ENCODE measurements at regions not wholly inside any gene's neighbourhood (a gene's known extent, or its start where the extent isn't known, plus 50 kb on each side); places are given as distances from the start of the nearest gene placed in this dataset.

DNA sequence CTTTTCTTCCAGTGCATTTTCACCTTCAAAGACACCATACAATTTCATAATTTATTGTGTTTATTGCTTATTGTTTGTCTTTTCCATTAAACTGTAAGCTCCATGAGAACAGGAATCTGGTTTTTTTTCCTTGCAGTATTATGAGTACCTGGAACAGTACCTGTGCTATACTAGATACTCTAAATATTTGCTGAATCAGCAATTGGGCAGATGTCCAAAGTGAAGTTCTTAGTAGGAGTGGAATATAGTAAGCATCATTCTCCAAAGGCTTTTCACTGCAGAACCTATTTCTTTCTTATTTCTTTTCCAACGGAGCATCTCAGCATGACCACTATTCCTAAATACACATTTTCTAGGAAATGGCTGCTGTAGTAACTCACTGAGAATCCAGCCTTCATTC, 269.0 kb upstream of the CCL2 start:
- DNase-seq = no peak
- Histone ChIP-seq H3K9me3 (replicated peaks; ENCODE audit: insufficient read depth, low read length) (no peaks in the 10 kb centered on the region), H3K79me2 (ENCODE audit: low read length) (no peaks in the 10 kb centered on the region), H3K4me3 (ENCODE audit: low read length) (no peak overlapping the region), H3K9me2 (replicated peaks; ENCODE audit: insufficient read depth, low read length) (no peaks in the 10 kb centered on the region), H3K4me2 (ENCODE audit: low read depth, low read length) (no peak overlapping the region), H3K36me3 (replicated peaks; ENCODE audit: insufficient read depth, low read length) (no peaks in the 10 kb centered on the region), H4K20me1 (ENCODE audit: insufficient read depth, low read length) (no peaks in the 10 kb centered on the region), H2AFZ (ENCODE audit: low read length) (no peak overlapping the region), H3K27me3 (replicated peaks; ENCODE audit: insufficient read depth, low read length) (no peaks in the 10 kb centered on the region), H3F3A (ENCODE audit: insufficient read depth, low read length) (no peaks in the 10 kb centered on the region), H3K4me1 (ENCODE audit: low read length) (no peaks in the 10 kb centered on the region), H3K9ac (ENCODE audit: low read length) (no peak overlapping the region), H3K27ac (ENCODE audit: low read length) (no peak overlapping the region)
- no peak for TF ChIP-seq EZH2phosphoT487 (IDR thresholded peaks at IDR 0.05; ENCODE audit: low read length)

DNA sequence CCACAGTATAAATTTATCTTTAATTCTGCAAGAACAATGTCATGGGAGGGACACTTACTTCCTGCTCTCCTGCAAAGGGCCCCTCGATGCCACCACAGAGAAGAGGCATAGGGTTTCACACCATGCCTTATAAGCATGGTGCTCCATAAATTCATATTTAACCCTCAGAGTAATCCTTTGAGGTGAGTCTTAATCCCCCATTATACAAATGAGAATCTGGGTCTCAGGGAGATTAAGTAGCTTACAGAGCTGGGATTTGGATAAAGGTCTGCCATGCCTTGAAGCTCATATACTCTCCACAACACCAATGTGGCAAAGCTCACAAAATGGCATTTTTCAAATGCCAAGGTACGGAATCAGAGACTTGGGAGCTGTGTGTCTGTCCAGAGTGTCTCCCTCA, 268.5 kb upstream of the CCL2 start:
- Histone ChIP-seq H3K9me2 (replicated peaks; ENCODE audit: insufficient read depth, low read length) (no peaks in the 10 kb centered on the region), H3K4me3 (ENCODE audit: low read length) (no peak overlapping the region), H3K36me3 (replicated peaks; ENCODE audit: insufficient read depth, low read length) (no peaks in the 10 kb centered on the region), H3K9ac (ENCODE audit: low read length) (no peak overlapping the region), H3K79me2 (ENCODE audit: low read length) (no peaks in the 10 kb centered on the region), H3K27me3 (replicated peaks; ENCODE audit: insufficient read depth, low read length) (no peaks in the 10 kb centered on the region), H2AFZ (ENCODE audit: low read length) (no peak overlapping the region), H3K4me1 (ENCODE audit: low read length) (no peaks in the 10 kb centered on the region), H3K9me3 (replicated peaks; ENCODE audit: insufficient read depth, low read length) (no peaks in the 10 kb centered on the region), H4K20me1 (ENCODE audit: insufficient read depth, low read length) (no peaks in the 10 kb centered on the region), H3K4me2 (ENCODE audit: low read depth, low read length) (no peak overlapping the region), H3F3A (ENCODE audit: insufficient read depth, low read length) (no peaks in the 10 kb centered on the region), H3K27ac (ENCODE audit: low read length) (no peak overlapping the region)
- no peak for TF ChIP-seq EZH2phosphoT487 (IDR thresholded peaks at IDR 0.05; ENCODE audit: low read length)
- TF ChIP-seq EZH2 (optimal IDR thresholded peaks at IDR 0.05; ENCODE audit: low read depth, low read length) = no peak
- TF ChIP-seq, protein P1, sequence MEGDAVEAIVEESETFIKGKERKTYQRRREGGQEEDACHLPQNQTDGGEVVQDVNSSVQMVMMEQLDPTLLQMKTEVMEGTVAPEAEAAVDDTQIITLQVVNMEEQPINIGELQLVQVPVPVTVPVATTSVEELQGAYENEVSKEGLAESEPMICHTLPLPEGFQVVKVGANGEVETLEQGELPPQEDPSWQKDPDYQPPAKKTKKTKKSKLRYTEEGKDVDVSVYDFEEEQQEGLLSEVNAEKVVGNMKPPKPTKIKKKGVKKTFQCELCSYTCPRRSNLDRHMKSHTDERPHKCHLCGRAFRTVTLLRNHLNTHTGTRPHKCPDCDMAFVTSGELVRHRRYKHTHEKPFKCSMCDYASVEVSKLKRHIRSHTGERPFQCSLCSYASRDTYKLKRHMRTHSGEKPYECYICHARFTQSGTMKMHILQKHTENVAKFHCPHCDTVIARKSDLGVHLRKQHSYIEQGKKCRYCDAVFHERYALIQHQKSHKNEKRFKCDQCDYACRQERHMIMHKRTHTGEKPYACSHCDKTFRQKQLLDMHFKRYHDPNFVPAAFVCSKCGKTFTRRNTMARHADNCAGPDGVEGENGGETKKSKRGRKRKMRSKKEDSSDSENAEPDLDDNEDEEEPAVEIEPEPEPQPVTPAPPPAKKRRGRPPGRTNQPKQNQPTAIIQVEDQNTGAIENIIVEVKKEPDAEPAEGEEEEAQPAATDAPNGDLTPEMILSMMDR (IDR thresholded peaks at IDR 0.05; ENCODE audit: low read length) = no peak
- no peak for DNase-seq

DNA sequence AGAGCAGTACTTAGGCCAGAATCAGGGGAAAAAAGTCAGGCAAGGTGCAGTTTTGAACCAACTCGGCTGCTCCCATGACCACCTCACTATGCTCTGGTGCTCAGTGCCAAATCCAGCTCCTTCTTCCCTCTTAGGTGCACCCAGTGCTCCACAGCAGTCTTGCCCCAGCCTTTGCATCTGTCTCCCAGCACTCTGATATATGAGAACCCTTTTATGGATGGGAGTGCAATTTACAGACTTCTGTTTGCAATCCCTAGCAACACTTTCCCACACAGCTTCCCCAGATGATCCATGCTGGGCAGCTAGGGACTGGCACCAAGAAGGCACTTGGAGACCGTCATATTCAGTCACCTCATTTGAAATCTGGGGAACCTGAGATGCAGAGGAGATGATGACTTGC, 267.9 kb upstream of the CCL2 start:
- Histone ChIP-seq H3K9me2 (replicated peaks; ENCODE audit: insufficient read depth, low read length) (no peaks in the 10 kb centered on the region), H3K27ac (ENCODE audit: low read length) (no peak overlapping the region), H4K20me1 (ENCODE audit: insufficient read depth, low read length) (no peaks in the 10 kb centered on the region), H2AFZ (ENCODE audit: low read length) (no peak overlapping the region), H3K79me2 (ENCODE audit: low read length) (no peaks in the 10 kb centered on the region), H3K36me3 (replicated peaks; ENCODE audit: insufficient read depth, low read length) (no peaks in the 10 kb centered on the region), H3K4me2 (ENCODE audit: low read depth, low read length) (no peak overlapping the region), H3F3A (ENCODE audit: insufficient read depth, low read length) (no peaks in the 10 kb centered on the region), H3K27me3 (replicated peaks; ENCODE audit: insufficient read depth, low read length) (no peaks in the 10 kb centered on the region), H3K9ac (ENCODE audit: low read length) (no peak overlapping the region), H3K4me1 (ENCODE audit: low read length) (no peaks in the 10 kb centered on the region), H3K4me3 (ENCODE audit: low read length) (no peak overlapping the region), H3K9me3 (replicated peaks; ENCODE audit: insufficient read depth, low read length) (no peaks in the 10 kb centered on the region)
- DNase-seq = no peak
- TF ChIP-seq EZH2 (optimal IDR thresholded peaks at IDR 0.05; ENCODE audit: low read depth, low read length) = no peak

DNA sequence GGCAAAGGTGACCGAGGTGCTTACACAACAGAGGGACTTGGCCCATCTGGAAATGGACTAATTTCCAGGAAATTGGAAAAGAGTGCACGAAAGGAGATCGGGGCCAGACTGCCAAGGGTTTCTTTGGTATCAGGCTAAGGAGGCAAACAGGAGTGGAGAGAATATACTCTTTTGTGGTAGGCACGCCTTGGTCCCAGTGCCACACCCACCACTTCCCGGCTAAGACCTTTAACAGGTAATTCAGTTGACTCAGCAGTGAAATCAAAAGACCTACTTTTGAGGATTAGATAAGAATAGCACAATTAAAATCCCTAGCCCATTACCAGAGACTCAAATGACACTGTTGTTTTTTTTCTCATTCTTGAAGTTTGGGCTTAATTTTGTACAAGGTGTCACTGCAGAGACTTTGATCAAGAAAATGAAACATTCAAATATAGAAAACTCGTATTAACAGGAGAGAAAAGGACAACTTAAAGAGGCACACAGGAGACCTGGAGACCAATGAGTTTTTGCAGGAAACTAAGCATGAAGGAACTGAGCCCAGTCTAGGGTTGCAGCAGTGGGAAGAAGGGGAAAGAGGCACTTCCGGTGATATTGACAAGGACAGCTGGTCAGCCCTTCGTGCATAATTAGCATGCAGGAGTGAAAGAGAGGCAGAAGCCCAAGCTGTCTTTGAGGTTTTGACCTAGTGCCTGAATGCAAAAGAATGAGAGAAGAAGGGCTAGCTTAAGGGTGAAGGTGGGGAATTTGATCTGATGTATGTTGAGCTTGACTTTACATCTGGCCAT, 265.5 kb upstream of the CCL2 start:
- TF ChIP-seq EZH2 (optimal IDR thresholded peaks at IDR 0.05; ENCODE audit: low read depth, low read length) (no peak), EZH2phosphoT487 (IDR thresholded peaks at IDR 0.05; ENCODE audit: low read length) (no peak)
- TF ChIP-seq, protein P1 (IDR thresholded peaks at IDR 0.05; ENCODE audit: low read length) = no peak
- H3K27ac ChIP-seq (ENCODE audit: low read length) = no peak overlapping the region
- H3K4me3 ChIP-seq (ENCODE audit: low read length) = no peak overlapping the region
- no peak overlapping the region for H3K4me2 ChIP-seq (ENCODE audit: low read depth, low read length)
- H3F3A ChIP-seq (ENCODE audit: insufficient read depth, low read length) = no peaks in the 10 kb centered on the region
- H3K9me2 ChIP-seq (replicated peaks; ENCODE audit: insufficient read depth, low read length) = no peaks in the 10 kb centered on the region
- H3K9me3 ChIP-seq (replicated peaks; ENCODE audit: insufficient read depth, low read length) = no peaks in the 10 kb centered on the region
- no peak for DNase-seq
- H3K36me3 ChIP-seq (replicated peaks; ENCODE audit: insufficient read depth, low read length) = no peaks in the 10 kb centered on the region
- H4K20me1 ChIP-seq (ENCODE audit: insufficient read depth, low read length) = no peaks in the 10 kb centered on the region
- H3K27me3 ChIP-seq (replicated peaks; ENCODE audit: insufficient read depth, low read length) = no peaks in the 10 kb centered on the region
- H3K4me1 ChIP-seq (ENCODE audit: low read length) = no peaks in the 10 kb centered on the region
- H3K9ac ChIP-seq (ENCODE audit: low read length) = no peak overlapping the region
- no peaks in the 10 kb centered on the region for H3K79me2 ChIP-seq (ENCODE audit: low read length)
- no peak overlapping the region for H2AFZ ChIP-seq (ENCODE audit: low read length)

Data from MM.1S (cell line).